ENCODE measurements at regions not wholly inside any gene's neighbourhood (a gene's known extent, or its start where the extent isn't known, plus 50 kb on each side); places are given as distances from the start of the nearest gene placed in this dataset.

- TF ChIP-seq MAX (IDR thresholded peaks at IDR 0.05; ENCODE audit: low read depth, low read length): no peak
- TF ChIP-seq CTCF (IDR thresholded peaks at IDR 0.05; ENCODE audit: low read depth, low read length): no peak
Measured at GRCh38 chr9:26603617-26604016, 289.0 kb downstream of the CAAP1 start.
